ENCODE measurements at regions not wholly inside any gene's neighbourhood (a gene's known extent, or its start where the extent isn't known, plus 50 kb on each side); places are given as distances from the start of the nearest gene placed in this dataset.

DNA sequence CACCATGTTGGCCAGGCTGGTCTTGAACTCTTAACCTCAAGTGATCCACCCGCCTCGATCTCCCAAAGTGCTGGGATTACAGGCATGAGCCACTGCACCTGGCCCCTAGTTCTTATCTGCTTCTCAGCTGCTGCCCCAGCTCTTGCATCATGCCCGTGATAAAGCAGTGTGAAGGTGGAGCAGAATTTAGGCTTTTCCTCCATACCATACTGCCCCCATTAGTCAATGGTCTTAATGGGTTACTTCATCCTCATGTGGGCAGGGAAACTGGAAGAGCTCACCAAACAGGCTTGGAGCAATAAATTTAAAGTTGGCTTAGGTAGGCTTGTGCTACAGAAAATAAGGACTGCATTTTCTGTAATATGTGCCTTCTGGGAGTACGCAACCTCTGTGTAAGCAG lies 636.9 kb upstream of the BOD1L1 start:
- WGBS, 5 donors: 73 to 90% (median 83%) methylated on average over 4 of the region's 4 CpGs
- Histone ChIP-seq H3K36me3 (no peaks in the 10 kb centered on the region), H3K27ac (no peak overlapping the region), H3K27me3 (replicated peaks in 1 of 7) (no peaks in the 10 kb centered on the region), H3K4me1 (peaks cover 0 to 5% (median under 1%) of the 10 kb centered on the region in 6 donors), H3K4me3 (no peak overlapping the region), H3K9me3 (no peaks in the 10 kb centered on the region)
- intact Hi-C loops (cut with DNase I; ENCODE audit: low total_unique reads): no loop called here
- TF ChIP-seq POLR2A (IDR thresholded peaks at IDR 0.05): no peak
- TF ChIP-seq POLR2AphosphoS5 (IDR thresholded peaks at IDR 0.05): no peak
- TF ChIP-seq CTCF (IDR thresholded peaks at IDR 0.05 in 8 of 11, conservative IDR thresholded peaks at IDR 0.05 in 3 of 11): no peak
- no peak for DNase-seq

DNA sequence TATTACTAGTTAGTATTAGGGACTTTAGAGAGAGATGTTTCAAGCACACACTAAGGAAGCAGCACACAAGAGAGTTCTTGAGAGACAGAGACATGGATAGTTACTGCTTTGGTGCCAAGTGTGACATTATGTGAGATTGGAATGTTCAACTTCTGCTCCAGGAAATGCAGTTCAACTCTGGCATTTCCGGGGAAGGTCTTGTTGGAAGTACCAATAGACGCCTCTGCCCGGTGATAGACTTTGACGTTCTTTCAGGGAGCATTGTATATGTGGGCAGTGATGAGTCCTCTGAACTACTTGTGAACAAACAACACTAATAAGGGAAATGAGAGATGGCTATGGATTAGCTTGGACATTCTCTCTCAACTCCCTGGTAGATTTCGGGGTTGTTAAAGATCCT lies 638.1 kb upstream of the BOD1L1 start:
- peaks cover 0 to 17% (median 4%) of the 10 kb centered on the region in 6 donors for H3K4me1 ChIP-seq
- no peak for DNase-seq
- H3K4me3 ChIP-seq: no peak overlapping the region
- no peaks in the 10 kb centered on the region for H3K27me3 ChIP-seq (replicated peaks in 1 of 7)
- no peaks in the 10 kb centered on the region for H3K9me3 ChIP-seq
- TF ChIP-seq CTCF (IDR thresholded peaks at IDR 0.05 in 8 of 11, conservative IDR thresholded peaks at IDR 0.05 in 3 of 11) (no peak), POLR2AphosphoS5 (IDR thresholded peaks at IDR 0.05) (no peak), POLR2A (IDR thresholded peaks at IDR 0.05) (no peak)
- no peak overlapping the region for H3K27ac ChIP-seq
- intact Hi-C loops (cut with DNase I; ENCODE audit: low total_unique reads): no loop called here
- no peaks in the 10 kb centered on the region for H3K36me3 ChIP-seq
- WGBS, 5 donors: 74 to 92% (median 82%) methylated on average over 5 of the region's 5 CpGs

GRCh38 chr4:14267373-14268060 lies 640.0 kb upstream of the BOD1L1 start:
- DNase-seq: no peak
- Histone ChIP-seq H3K9me3 (no peaks in the 10 kb centered on the region), H3K27me3 (replicated peaks in 1 of 7) (no peaks in the 10 kb centered on the region), H3K36me3 (no peaks in the 10 kb centered on the region), H3K27ac (no peak overlapping the region), H3K4me3 (no peak overlapping the region), H3K4me1 (peaks cover 0 to 17% (median 6%) of the 10 kb centered on the region in 6 donors)
- intact Hi-C loops (cut with DNase I; ENCODE audit: low total_unique reads): no loop called here
- TF ChIP-seq POLR2A (IDR thresholded peaks at IDR 0.05) (no peak), CTCF (IDR thresholded peaks at IDR 0.05 in 8 of 11, conservative IDR thresholded peaks at IDR 0.05 in 3 of 11) (no peak), POLR2AphosphoS5 (IDR thresholded peaks at IDR 0.05) (no peak)
- 86 to 94% (median 90%) methylated on average over 9 of the region's 9 CpGs for WGBS, 5 donors

GRCh38 chr4:14269824-14270223 lies 642.3 kb upstream of the BOD1L1 start:
- WGBS, 5 donors: 9 to 31% (median 27%) methylated on average over 3 of the region's 3 CpGs
- no peaks in the 10 kb centered on the region for H3K9me3 ChIP-seq
- H3K27me3 ChIP-seq (replicated peaks in 1 of 7): no peaks in the 10 kb centered on the region
- H3K36me3 ChIP-seq: no peaks in the 10 kb centered on the region
- DNase-seq: no peak
- H3K4me1 ChIP-seq: peaks cover 0 to 17% (median 6%) of the 10 kb centered on the region in 6 donors
- no peak overlapping the region for H3K4me3 ChIP-seq
- TF ChIP-seq POLR2AphosphoS5 (IDR thresholded peaks at IDR 0.05) (peak in 1 of 3 donors; percentile 30), CTCF (IDR thresholded peaks at IDR 0.05 in 8 of 11, conservative IDR thresholded peaks at IDR 0.05 in 3 of 11) (no peak)
- intact Hi-C loops (cut with DNase I; ENCODE audit: low total_unique reads): no loop called here
- no peak overlapping the region for H3K27ac ChIP-seq

Data from spleen (tissue), 11 donors.